ENCODE measurements at regions not wholly inside any gene's neighbourhood (a gene's known extent, or its start where the extent isn't known, plus 50 kb on each side); places are given as distances from the start of the nearest gene placed in this dataset.
A peak's percentile ranks its signal among the peaks of the same experiment; 100 is the strongest.

- peak overlapping the region in 1 of 2 donors; percentile 8 for H3K4me3 ChIP-seq (replicated peaks in 1 of 2; ENCODE audit: low read depth in 2 of 2, low read length in 2 of 2)
- peak; percentile 51 to 69 for DNase-seq (ENCODE audit: low read depth in 2 of 2)
Measured at GRCh38 chr19:46546194-46546896, 50.7 kb upstream of the PNMA8B start.

DNA sequence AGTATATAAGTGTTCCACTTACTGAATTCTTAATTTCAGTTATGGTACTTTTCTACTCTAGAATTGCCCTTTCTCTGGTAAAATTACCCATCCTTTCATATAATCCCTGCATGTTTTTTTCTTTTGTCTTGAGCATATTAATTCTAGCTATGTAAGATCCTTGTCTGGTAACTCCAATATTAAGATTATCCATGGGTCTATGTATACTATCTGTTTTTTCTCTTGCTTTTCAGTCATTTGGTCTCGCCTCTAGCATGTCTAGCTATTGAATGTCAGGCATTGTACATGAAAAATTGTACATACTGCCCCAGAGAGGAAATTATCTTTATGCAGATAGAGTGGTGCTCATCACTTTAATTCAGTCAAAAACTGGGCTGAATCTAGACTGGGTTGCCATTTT lies 50.4 kb upstream of the CALM3 start:
- no peak for TF ChIP-seq CTCF (IDR thresholded peaks at IDR 0.05; ENCODE audit: low read depth, low read length)
- no peak for DNase-seq (ENCODE audit: low read depth in 2 of 2)
- no peak overlapping the region for H3K4me3 ChIP-seq (replicated peaks in 1 of 2; ENCODE audit: low read depth in 2 of 2, low read length in 2 of 2)

More at GRCh38 chr19:46546194-46546896, 50.7 kb upstream of the PNMA8B start:
- TF ChIP-seq CTCF (IDR thresholded peaks at IDR 0.05; ENCODE audit: low read depth, low read length) = no peak

GRCh38 chr19:46551164-46551563 lies 50.0 kb upstream of the CALM3 start:
- H3K4me3 ChIP-seq (replicated peaks in 1 of 2; ENCODE audit: low read depth in 2 of 2, low read length in 2 of 2) = no peak overlapping the region
- DNase-seq (ENCODE audit: low read depth in 2 of 2) = no peak
- no peak for TF ChIP-seq CTCF (IDR thresholded peaks at IDR 0.05; ENCODE audit: low read depth, low read length)

Data from cardiac fibroblast (primary cell).